Fibroblast of villous mesenchyme (primary cell): ENCODE measurements at regions not wholly inside any gene's neighbourhood (a gene's known extent, or its start where the extent isn't known, plus 50 kb on each side); places are given as distances from the start of the nearest gene placed in this dataset.

Experiments used
- DNase-seq: peaks from one replicate; pipeline ENCODE4 v3.0.0-alpha.2; 2010; ENCODE audit warnings: low read depth
- H3K4me3 ChIP-seq: 2 replicates; pipeline ENCODE4 v1.5.1; 2011; ENCODE audit warnings: low read depth, mild to moderate bottlenecking, low read length
- TF ChIP-seq, protein P1 (sequence below): IDR thresholded peaks from 2 replicates; pipeline ENCODE4 v1.5.1; 2012; ENCODE audit warnings: low read depth, mild to moderate bottlenecking, low read length; ENCODE audit not compliant: insufficient read depth

DNA sequence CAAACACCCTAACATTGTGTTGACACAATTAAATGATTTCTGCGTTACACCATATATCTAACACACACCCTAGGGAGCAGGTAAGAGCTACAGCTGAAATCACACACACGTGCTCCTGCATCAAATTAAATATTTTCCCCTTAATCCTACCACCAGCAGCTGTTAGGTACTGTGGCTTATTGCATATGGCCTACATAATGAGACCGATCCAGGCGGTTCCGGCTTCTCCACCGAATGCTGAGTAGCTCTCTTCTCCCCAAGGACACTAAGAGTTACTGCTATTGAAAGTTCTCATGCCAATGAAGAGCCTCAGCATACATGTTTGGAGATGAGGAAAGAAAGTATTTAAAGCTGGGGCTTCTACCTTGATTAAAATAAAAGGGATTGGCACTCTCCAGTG, 472.2 kb upstream of the STXBP6 start:
- TF ChIP-seq, protein P1, sequence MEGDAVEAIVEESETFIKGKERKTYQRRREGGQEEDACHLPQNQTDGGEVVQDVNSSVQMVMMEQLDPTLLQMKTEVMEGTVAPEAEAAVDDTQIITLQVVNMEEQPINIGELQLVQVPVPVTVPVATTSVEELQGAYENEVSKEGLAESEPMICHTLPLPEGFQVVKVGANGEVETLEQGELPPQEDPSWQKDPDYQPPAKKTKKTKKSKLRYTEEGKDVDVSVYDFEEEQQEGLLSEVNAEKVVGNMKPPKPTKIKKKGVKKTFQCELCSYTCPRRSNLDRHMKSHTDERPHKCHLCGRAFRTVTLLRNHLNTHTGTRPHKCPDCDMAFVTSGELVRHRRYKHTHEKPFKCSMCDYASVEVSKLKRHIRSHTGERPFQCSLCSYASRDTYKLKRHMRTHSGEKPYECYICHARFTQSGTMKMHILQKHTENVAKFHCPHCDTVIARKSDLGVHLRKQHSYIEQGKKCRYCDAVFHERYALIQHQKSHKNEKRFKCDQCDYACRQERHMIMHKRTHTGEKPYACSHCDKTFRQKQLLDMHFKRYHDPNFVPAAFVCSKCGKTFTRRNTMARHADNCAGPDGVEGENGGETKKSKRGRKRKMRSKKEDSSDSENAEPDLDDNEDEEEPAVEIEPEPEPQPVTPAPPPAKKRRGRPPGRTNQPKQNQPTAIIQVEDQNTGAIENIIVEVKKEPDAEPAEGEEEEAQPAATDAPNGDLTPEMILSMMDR = no peak
- H3K4me3 ChIP-seq = no peak overlapping the region
- DNase-seq = no peak

DNA sequence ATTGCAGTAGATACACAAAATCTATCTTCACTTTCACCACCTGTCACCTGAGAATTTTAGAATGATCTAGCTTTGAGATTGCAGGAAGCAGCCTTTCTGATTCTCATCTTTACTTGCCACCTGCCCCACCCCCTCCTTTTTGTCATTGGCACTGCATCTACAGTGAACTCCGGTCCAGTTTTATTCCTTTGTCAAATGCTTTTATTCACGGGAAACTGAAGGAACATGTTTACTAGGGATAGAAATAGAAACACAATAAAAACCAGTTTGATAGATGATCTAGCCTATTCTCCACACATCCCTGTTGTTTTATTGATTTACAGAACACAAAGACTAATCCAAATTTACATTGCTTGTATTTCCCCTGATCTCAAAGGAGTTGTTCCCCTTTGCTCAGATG, 471.7 kb upstream of the STXBP6 start:
- DNase-seq = no peak
- TF ChIP-seq, protein P1 = no peak
- H3K4me3 ChIP-seq = no peak overlapping the region

DNA sequence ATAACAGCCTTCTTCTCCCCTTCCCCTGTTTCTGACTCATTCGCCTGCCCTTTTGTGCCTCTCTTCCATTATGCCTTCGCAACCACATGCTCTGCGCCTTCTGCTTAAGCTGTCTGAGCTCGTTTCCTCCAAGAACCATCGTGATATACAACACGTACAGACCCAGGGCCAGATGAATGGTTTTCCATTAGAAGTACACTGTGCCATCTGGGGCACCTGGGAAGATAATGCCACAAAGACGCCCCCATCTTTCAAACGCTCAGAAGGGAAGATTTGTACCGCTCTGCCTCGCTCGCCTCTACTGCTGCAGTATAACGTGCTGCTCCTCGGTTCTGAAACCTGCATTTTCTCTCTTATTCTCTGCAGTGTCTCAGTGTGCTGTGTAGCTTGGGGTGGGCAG, 470.9 kb upstream of the STXBP6 start:
- no peak for DNase-seq
- TF ChIP-seq, protein P1 = no peak
- no peak overlapping the region for H3K4me3 ChIP-seq

DNA sequence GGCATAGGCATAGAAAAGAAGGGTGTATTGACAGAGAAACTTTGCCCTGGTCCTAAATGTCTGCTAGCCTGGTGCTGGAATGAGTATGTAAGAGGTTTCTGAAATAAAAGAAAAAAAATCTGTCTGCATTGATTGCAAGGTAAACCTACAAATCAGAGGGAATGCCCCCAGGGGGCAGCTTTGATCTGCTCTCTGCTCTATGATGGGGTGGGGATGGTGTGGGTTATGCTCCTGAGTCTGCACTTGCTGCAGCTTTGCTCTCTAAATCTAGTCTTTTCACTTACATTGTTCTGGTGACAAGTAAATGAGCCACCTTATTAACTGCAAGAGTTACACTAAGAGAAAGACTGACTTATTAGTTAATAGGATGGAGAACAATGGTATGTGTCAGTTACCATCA, 468.4 kb upstream of the STXBP6 start:
- no peak overlapping the region for H3K4me3 ChIP-seq
- TF ChIP-seq, protein P1 = no peak
- no peak for DNase-seq

DNA sequence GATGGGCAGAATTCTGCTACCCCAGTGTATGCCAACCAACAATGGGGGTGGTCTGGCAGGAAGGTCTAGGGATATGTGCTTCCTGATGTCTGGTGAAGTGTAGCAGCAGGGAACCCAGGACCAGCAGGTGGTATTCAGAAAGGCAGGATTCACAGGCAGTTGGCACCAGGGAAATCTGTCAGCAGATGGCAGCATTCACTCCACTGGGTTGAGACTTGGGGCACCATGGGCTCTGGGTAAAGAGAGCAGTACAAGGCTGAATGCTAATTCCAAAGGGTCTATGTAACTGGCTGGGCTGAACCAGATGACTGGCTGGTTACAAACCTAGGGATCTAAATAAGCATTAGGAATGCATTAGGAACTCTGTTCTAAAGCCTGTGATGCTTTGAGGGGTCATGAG, 466.9 kb upstream of the STXBP6 start:
- no peak overlapping the region for H3K4me3 ChIP-seq
- TF ChIP-seq, protein P1 = no peak

DNA sequence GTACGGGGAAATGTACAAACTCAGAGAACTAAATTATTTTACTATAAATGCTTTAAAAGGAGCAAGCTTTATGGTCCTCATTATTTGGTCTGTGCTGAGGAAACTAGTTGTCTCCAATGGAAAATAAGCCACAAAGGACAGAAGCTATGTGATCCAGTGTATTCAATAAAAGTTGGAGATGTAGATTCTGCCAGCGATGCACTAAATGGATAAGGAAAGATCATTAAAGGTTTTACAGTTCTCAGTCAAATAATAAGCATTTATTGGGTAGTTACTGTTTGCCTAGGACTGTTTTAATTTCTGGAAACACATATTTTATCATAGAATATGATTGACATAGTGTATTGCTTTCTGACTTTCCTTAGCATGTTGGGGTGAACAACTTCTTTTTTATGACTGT, 458.9 kb upstream of the STXBP6 start:
- TF ChIP-seq, protein P1 = no peak
- DNase-seq = no peak
- no peak overlapping the region for H3K4me3 ChIP-seq

More for the DNA sequence above, 466.9 kb upstream of the STXBP6 start:
- DNase-seq = no peak

DNA sequence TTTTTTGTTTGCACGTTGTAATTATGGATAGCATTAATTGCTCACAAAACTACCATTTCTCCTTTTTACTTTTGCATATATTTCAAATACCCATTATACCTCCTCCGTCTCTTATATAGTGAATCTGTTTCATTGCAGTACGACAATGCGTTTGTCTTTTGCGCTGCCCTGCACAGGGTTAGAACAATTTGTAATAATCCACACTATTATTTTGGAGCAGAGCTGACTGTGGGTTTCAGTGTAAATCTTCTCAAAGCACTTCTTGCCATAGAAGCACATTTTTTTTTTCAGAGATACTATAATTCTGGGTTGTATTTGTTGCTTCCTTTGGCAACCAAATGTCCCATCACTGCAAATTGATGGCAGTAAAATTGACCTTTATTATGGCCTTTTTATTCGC, 451.8 kb upstream of the STXBP6 start:
- no peak overlapping the region for H3K4me3 ChIP-seq
- TF ChIP-seq, protein P1 = no peak
- no peak for DNase-seq
